ENCODE measurements at regions not wholly inside any gene's neighbourhood (a gene's known extent, or its start where the extent isn't known, plus 50 kb on each side); places are given as distances from the start of the nearest gene placed in this dataset.

DNA sequence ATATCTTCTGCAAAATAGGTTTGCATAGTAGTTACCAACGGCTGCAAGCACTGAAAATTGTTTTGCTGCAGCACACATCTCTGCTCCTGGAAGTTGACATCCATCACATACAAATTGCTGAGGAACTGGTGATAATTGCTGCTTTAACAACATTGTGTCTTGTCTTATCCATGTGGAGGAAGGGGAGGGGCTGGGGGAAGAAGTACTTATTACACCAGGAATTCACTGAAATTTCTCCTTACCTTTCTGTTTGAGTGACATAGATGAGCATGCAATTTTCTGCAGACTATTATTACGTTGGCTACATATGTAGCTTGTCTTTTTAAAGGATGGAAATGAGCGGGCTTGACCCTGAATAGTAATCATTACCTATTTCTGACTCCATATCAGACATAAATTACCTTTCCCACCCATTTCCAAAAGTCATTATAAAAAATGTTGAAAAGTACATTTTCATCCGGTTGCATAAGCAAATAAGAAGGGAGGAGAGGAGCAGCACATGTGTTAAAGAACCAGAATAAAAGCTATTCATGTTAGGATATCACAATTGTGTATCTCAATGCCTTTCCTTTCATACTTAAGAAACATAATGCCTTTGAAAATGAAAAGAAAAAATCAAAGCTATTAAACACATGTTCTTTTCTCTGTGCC is 1905.6 kb downstream of the PCDH7 start:
- Histone ChIP-seq H3K27ac (ENCODE audit: low read depth, low read length) (no peak overlapping the region), H3K4me3 (ENCODE audit: extremely low read depth in 1 of 4, insufficient read depth in 2 of 4, low read depth in 3 of 4, low read length in 4 of 4) (no peak overlapping the region), H2AFZ (ENCODE audit: low read length) (no peak overlapping the region), H3K79me2 (ENCODE audit: control insufficient read depth in 1 of 2, insufficient read depth in 2 of 2, low read length in 2 of 2) (no peaks in the 10 kb centered on the region), H2AK5ac (ENCODE audit: low read depth, low read length) (no peak overlapping the region), H3K4ac (replicated peaks; ENCODE audit: insufficient read length, low read depth, low read length) (no peak overlapping the region), H3K23ac (ENCODE audit: insufficient read length) (no peak overlapping the region), H2BK12ac (ENCODE audit: low read depth, low read length) (no peak overlapping the region), H2BK5ac (ENCODE audit: low read depth, low read length) (no peak overlapping the region), H3K27me3 (replicated peaks in 1 of 4; ENCODE audit: control insufficient read depth in 3 of 4, extremely low read depth in 1 of 4, insufficient read depth in 3 of 4, low read length in 3 of 4) (no peaks in the 10 kb centered on the region), H3K9ac (replicated peaks in 1 of 4; ENCODE audit: extremely low read depth in 1 of 4, low read depth in 3 of 4, low read length in 3 of 4) (no peak overlapping the region), H3K36me3 (ENCODE audit: control insufficient read depth in 2 of 4, insufficient read depth in 4 of 4, low read length in 3 of 4) (no peaks in the 10 kb centered on the region), H4K8ac (ENCODE audit: extremely low read depth, insufficient read depth, low read length) (no peak overlapping the region), H3K23me2 (ENCODE audit: low read depth, low read length) (no peaks in the 10 kb centered on the region), H2BK120ac (replicated peaks; ENCODE audit: low read depth, low read length) (no peak overlapping the region), H4K20me1 (replicated peaks in 1 of 2; ENCODE audit: control insufficient read depth in 1 of 2, insufficient read depth in 2 of 2, low read length in 2 of 2) (no peaks in the 10 kb centered on the region), H3K18ac (ENCODE audit: extremely low read depth, low read length) (no peak overlapping the region), H3K9me3 (ENCODE audit: insufficient read depth in 2 of 2, low read depth in 1 of 2, low read length in 1 of 2) (no peaks in the 10 kb centered on the region), H4K5ac (ENCODE audit: insufficient read length, low read depth, low read length) (no peak overlapping the region), H3K14ac (ENCODE audit: insufficient read length) (no peak overlapping the region), H2BK20ac (ENCODE audit: low read length) (no peak overlapping the region), H3K56ac (replicated peaks; ENCODE audit: insufficient read length, low read depth, low read length) (no peak overlapping the region), H2BK15ac (ENCODE audit: low read length) (no peak overlapping the region), H3K4me1 (replicated peaks in 1 of 4; ENCODE audit: control insufficient read depth in 3 of 4, insufficient read depth in 4 of 4, low read length in 3 of 4) (no peaks in the 10 kb centered on the region), H4K91ac (replicated peaks; ENCODE audit: insufficient read length, low read length) (no peak overlapping the region), H3K79me1 (ENCODE audit: low read depth, low read length) (no peaks in the 10 kb centered on the region), H3K4me2 (ENCODE audit: insufficient read depth in 1 of 2, low read depth in 2 of 2, low read length in 2 of 2) (no peak overlapping the region)
- WGBS, 2 experiments (ENCODE audit: extremely low coverage in 1 of 2, insufficient coverage in 1 of 2, insufficient read length in 1 of 2, insufficient replicate concordance in 2 of 2, low coverage in 1 of 2, low lambda C conversion rate in 2 of 2, missing lambda C conversion rate in 1 of 2): 93% methylated on average over 4 of the region's 4 CpGs; no CpG with 5 or more reads in 1 of the 2 experiments
- FAIRE-seq: no peak
- POLR2A ChIA-PET (ENCODE audit: partially characterized antibody): interaction anchor here (0.7 kb wide), 1 partner anchor 262 kb away, joined by 3 read pairs; no protein-coding TSS in a partner anchor
- CTCF ChIA-PET (ENCODE audit: partially characterized antibody): no interaction called here
- DNase-seq (ENCODE audit: low read depth in 1 of 2, low spot score in 2 of 2): no peak
- TF ChIP-seq SAP30 (IDR thresholded peaks at IDR 0.05; ENCODE audit: insufficient read depth, insufficient replicate concordance, low read length) (no peak), KDM4A (IDR thresholded peaks at IDR 0.05; ENCODE audit: low read depth, low read length, severe bottlenecking) (no peak), JUND (IDR thresholded peaks at IDR 0.05; ENCODE audit: low read length) (no peak), NRF1 (IDR thresholded peaks at IDR 0.05; ENCODE audit: low read depth, low read length) (no peak)
